Ectodermal cell (in vitro differentiated cells): ENCODE measurements at regions not wholly inside any gene's neighbourhood (a gene's known extent, or its start where the extent isn't known, plus 50 kb on each side); places are given as distances from the start of the nearest gene placed in this dataset.
"Not testable (repeated sequence)": the region's sequence is repeated elsewhere in the genome, so short reads cannot be mapped to it uniquely, and the experiment has no call there.

ENCODE experiments used
- H3K27ac ChIP-seq: 2 replicates; pipeline ENCODE4 v1.7.0; 2013; ENCODE audit warnings: mild to moderate bottlenecking, low read depth, low read length; ENCODE audit not compliant: insufficient read depth, poor library complexity, severe bottlenecking
- H3K27me3 ChIP-seq: 2 replicates; pipeline ENCODE4 v1.7.0; 2013; ENCODE audit warnings: mild to moderate bottlenecking, low read length; ENCODE audit not compliant: insufficient read depth, control insufficient read depth, poor library complexity, severe bottlenecking
- H3K36me3 ChIP-seq: one replicate; pipeline ENCODE4 v1.7.0; 2013; ENCODE audit warnings: low read length; ENCODE audit not compliant: control insufficient read depth, insufficient read depth
- H3K4me1 ChIP-seq: one replicate; pipeline ENCODE4 v1.7.0; 2013; ENCODE audit warnings: low read length; ENCODE audit not compliant: control insufficient read depth, insufficient read depth
- H3K4me3 ChIP-seq: 2 replicates; pipeline ENCODE4 v1.7.0; 2013; ENCODE audit warnings: low read depth, low read length, control low read depth; ENCODE audit not compliant: insufficient read depth
- H3K9me3 ChIP-seq: 2 replicates; pipeline ENCODE4 v1.7.0; 2013; ENCODE audit warnings: mild to moderate bottlenecking, low read length, moderate library complexity; ENCODE audit not compliant: control insufficient read depth
- WGBS, 2 experiments: methylation state at CpG; one replicate each; pipeline ENCODE4 v1.1.7; 2013; ENCODE audit warnings: missing lambda C conversion rate in 2 of 2; 5-methylcytosine and 5-hydroxymethylcytosine counted together

DNA sequence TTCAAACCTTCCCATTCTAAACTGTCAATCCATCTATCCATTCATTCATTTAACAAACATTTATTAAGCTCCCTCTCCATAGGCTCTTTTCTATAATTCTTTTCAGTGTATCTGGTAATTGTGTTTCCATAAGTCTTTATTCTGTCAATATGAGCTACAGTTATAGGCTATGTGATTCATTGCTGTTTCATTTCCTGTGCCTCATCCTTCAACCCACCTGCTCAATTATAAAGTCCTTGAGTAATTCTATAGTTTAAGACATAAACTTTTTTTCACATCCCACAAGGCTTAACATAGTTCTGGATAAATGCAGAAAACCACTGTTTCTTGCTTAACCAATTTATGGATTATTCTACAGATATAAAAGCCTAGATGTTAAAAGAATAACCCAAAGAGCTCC, 84.2 kb upstream of the PIK3C3 start:
- H3K4me1 ChIP-seq, result no peaks in the 10 kb centered on the region
- no peaks in the 10 kb centered on the region for H3K36me3 ChIP-seq
- H3K27me3 ChIP-seq, result no peaks in the 10 kb centered on the region
- no peak overlapping the region for H3K4me3 ChIP-seq
- no peaks in the 10 kb centered on the region for H3K9me3 ChIP-seq
- H3K27ac ChIP-seq, result no peak overlapping the region

DNA sequence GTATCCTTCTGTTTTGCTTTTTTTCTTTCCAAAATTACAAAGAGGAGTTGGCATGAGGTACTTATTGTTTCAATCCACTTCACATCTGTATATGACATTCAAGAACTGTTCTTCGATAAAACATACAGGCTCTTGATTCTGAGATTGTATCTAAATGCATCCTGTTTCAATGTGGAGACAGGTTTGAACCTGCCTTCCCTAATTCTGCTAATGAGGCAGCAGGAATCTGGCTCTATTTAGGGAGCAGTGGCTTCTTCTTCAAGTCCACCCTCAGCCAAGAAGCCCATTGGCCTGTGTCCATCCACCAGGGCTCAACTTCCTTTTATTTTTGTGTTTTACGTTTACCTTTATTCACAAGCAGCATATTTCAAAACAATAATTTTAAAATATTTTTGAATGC, 84.8 kb upstream of the PIK3C3 start:
- Histone ChIP-seq H3K4me3 (no peak overlapping the region), H3K36me3 (no peaks in the 10 kb centered on the region), H3K27me3 (no peaks in the 10 kb centered on the region), H3K27ac (no peak overlapping the region), H3K4me1 (no peaks in the 10 kb centered on the region), H3K9me3 (no peaks in the 10 kb centered on the region)
- 92 to 95% methylated on average over 1 to 2 of the region's 2 CpGs for WGBS, 2 experiments

DNA sequence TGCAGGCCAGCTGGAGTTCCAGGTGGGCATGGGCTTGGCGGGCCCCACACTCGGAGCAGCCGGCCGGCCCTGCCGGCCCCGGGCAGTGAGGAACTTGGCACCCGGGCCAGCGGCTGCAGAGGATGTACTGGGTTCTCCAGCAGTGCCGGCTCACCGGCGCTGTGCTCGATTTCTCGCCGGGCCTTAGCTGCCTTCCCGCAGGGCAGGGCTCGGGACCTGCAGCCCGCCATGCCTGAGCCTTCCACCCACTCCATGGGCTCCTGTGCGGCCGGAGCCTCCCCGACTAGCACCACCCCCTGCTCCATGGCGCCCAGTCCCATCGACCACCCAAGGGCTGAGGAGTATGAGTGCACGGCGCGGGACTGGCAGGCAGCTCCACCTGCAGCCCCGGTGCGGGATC, 89.2 kb upstream of the PIK3C3 start:
- 90 to 92% methylated on average over 25 to 27 of the region's 27 CpGs for WGBS, 2 experiments
- peaks cover 14% of the 10 kb centered on the region for H3K4me1 ChIP-seq
- H3K27me3 ChIP-seq, H3K27ac ChIP-seq, H3K36me3 ChIP-seq, H3K4me3 ChIP-seq, H3K9me3 ChIP-seq: not testable (repeated sequence)

DNA sequence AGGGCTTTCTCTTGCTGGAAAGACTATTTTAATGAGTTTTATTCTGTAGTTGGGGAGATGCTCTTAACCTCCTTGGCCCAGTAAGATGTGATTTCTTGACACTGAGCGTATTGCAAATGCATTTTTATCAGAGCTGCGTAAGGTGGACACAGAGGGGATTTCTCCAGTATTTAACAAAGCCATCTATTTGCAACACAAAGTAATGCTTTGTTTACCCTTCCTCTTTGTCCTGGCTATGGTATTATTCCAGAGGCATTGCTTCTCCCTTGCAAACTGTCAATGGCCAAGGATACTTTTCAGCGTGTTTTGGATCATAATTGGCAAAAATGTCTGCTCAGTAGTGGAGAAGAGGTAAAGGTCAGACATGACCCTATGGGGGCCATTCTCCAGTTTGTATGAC, 90.8 kb upstream of the PIK3C3 start:
- Histone ChIP-seq H3K36me3 (no peaks in the 10 kb centered on the region), H3K4me3 (no peak overlapping the region), H3K9me3 (no peaks in the 10 kb centered on the region), H3K27me3 (no peaks in the 10 kb centered on the region), H3K27ac (no peak overlapping the region), H3K4me1 (peaks cover 20% of the 10 kb centered on the region)
- WGBS, 2 experiments, result 79 to 86% methylated on average over 3 of the region's 3 CpGs

DNA sequence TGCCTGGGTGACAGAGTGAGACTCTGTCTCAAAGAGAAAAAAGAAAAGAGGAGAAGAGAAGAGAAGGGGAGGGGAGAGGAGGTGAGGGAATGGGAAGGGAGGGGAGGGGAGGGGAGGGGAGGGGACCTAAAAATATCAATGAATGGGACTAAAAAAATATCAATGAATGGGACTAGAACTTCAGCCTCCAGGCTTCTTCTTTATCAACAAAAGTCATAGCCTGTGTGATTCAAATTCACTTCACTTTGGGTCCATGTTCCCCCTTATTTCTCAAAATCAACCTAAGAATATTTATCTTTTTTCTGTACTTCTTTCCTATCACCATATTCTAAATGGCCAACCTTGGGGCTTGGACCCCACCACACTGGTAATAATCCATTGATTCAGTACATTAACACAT, 92.1 kb upstream of the PIK3C3 start:
- Histone ChIP-seq H3K36me3 (no peaks in the 10 kb centered on the region), H3K9me3 (no peaks in the 10 kb centered on the region), H3K4me3 (no peak overlapping the region), H3K4me1 (peaks cover 20% of the 10 kb centered on the region), H3K27ac (no peak overlapping the region), H3K27me3 (no peaks in the 10 kb centered on the region)

DNA sequence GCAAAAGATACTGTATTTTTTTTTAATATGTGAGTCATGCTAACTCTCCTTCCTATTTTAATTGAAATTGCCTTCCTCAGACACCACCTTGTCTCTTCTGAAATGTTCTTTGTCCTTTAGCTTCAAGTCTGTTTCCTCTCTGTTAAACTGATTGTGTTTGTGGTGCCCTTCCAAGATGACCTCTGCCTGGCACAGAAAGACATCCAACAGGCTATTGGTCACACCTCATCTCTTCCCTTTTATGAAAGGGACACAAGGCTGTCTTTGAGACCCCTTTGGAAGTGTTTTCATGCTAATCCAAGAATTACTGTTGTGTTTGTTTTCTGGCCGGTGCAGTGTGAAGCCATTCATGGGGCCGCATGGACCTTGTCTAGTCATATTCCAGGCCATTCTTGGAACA, 94.0 kb upstream of the PIK3C3 start:
- WGBS, 2 experiments, result 48 to 57% methylated on average over 2 of the region's 2 CpGs
- Histone ChIP-seq H3K4me1 (peaks cover 20% of the 10 kb centered on the region), H3K9me3 (no peaks in the 10 kb centered on the region), H3K36me3 (no peaks in the 10 kb centered on the region), H3K4me3 (no peak overlapping the region), H3K27ac (peak overlapping the region; percentile 36), H3K27me3 (no peaks in the 10 kb centered on the region)

DNA sequence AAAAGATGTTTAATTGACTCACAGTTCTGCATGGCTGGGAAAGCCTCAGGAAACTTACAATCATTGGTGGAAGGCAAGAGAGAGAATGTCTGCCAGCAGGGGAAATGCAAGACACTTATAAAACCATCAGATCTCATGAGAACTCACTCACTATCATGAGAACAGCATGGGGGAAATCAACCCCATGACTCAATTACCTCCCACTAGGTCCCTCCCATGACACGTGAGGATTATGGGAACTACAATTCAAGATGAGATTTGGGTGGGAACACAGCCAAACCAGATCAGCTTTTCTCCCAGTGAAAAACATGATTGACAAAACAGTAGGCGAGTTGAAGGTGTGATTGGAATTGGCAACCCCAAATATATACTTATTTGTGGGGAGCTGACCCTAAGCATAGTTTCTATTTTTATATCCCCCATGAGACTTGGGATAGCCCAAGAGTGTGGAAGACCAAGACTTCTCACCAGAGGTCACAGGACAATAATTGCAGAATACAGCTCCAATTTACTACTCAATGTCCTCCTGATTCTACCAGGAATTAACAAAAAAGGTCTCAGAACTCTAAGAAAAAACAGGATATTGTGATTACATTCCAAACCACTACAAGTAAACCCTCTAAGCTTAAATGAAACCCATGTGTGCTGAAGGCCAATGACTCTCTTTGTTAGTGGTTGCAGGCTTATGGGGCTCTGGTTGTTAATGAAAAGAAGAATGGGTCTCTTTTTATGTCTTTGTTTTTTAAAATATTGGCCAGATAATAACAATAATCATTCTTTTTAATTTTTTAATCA, 96.1 kb upstream of the PIK3C3 start:
- peaks cover 13% of the 10 kb centered on the region for H3K4me1 ChIP-seq
- 90 to 100% methylated on average over 1 to 2 of the region's 2 CpGs for WGBS, 2 experiments
- H3K27ac ChIP-seq, result no peak overlapping the region
- no peak overlapping the region for H3K4me3 ChIP-seq
- H3K9me3 ChIP-seq, result no peaks in the 10 kb centered on the region
- no peaks in the 10 kb centered on the region for H3K27me3 ChIP-seq
- no peaks in the 10 kb centered on the region for H3K36me3 ChIP-seq

DNA sequence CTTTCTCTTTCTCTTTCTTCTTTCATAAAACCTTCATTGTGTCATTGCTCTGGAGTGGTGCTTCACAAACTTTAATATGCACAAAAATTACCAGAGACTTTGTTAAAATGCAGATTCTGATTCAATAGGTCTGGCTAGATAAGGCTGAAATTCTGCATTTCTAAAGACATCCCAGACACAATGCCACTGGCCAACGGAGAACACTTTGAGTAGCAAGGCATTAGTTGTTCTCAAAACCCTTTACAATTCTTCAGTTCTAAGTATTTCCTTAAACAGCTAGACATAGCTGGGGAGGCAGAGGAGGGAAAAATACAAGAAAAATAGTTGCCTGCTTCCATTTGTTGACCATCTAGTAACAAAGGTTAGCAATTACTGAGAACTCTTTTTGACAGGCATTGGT, 101.8 kb upstream of the PIK3C3 start:
- Histone ChIP-seq H3K4me3 (no peak overlapping the region), H3K4me1 (no peaks in the 10 kb centered on the region), H3K27ac (no peak overlapping the region), H3K27me3 (no peaks in the 10 kb centered on the region), H3K9me3 (no peaks in the 10 kb centered on the region), H3K36me3 (no peaks in the 10 kb centered on the region)
- 0 to 21% methylated on average over 1 of the region's 1 CpG for WGBS, 2 experiments

DNA sequence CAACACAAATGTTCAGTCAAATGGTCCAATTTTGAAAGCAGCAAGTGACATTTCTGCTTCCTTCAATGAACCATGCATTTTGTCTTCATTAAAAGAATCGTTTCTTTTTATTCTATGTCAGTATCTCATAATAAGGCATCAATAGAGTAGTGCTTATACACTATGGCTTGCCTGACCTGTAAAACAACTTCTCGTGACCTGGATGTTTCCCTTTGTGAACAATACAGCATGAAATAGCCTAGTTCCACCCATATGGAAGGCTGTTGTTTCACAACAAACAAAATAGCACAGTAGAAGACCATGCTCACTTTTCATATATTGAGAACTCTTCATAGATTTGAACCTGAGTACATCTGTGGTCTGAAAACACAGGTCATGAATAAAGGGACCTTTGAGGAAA, 104.3 kb upstream of the PIK3C3 start:
- 97 to 98% methylated on average over 2 of the region's 2 CpGs for WGBS, 2 experiments
- Histone ChIP-seq H3K4me1 (no peaks in the 10 kb centered on the region), H3K4me3 (no peak overlapping the region), H3K27ac (no peak overlapping the region), H3K27me3 (no peaks in the 10 kb centered on the region), H3K9me3 (no peaks in the 10 kb centered on the region), H3K36me3 (no peaks in the 10 kb centered on the region)

DNA sequence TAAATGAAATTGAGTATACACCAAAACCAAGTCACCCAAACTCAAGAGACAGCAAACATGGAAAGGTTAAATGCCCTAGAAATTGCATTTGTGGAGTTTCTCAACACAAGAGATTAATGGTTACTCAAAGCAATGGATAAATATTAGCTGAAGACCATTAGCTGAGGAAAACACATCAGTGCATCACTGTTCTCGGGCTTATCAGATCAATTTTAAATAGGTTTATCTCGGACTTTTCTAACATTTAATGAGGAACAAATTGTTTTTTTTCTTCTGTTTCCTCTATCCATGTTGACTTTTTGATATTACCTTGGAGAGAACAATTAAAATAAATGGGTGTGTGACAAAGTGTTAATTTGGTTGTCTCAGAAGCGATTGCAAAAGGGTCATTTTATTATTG, 105.4 kb upstream of the PIK3C3 start:
- H3K36me3 ChIP-seq, result no peaks in the 10 kb centered on the region
- no peaks in the 10 kb centered on the region for H3K9me3 ChIP-seq
- no peak overlapping the region for H3K4me3 ChIP-seq
- no peaks in the 10 kb centered on the region for H3K4me1 ChIP-seq
- H3K27ac ChIP-seq, result no peak overlapping the region
- H3K27me3 ChIP-seq, result no peaks in the 10 kb centered on the region
- WGBS, 2 experiments, result 92 to 100% methylated on average over 1 to 2 of the region's 3 CpGs

DNA sequence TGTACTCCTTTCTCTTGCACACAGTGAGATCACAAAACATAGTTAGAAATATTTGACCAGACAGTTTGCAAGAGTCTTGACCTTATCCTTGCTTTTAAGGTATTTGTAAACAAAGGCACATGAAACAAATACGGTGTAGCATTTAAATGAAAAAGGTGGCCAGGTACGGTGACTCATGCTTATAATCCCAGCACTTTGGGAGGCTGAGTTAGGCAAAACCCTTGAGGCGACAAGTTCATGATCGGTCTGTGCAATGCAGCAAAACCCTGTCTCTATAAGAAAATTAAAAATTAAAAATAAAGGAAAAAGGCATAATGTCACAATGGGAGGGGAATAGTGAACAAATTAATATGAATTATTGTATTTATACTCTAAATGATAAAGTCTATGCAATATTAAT, 109.5 kb upstream of the PIK3C3 start:
- Histone ChIP-seq H3K36me3 (no peaks in the 10 kb centered on the region), H3K9me3 (no peaks in the 10 kb centered on the region), H3K4me3 (no peak overlapping the region), H3K27ac (no peak overlapping the region), H3K4me1 (no peaks in the 10 kb centered on the region), H3K27me3 (no peaks in the 10 kb centered on the region)
- WGBS, 2 experiments, result 73 to 89% methylated on average over 4 of the region's 4 CpGs
